Thoracic aorta (tissue), 2 donors: ENCODE measurements at regions not wholly inside any gene's neighbourhood (a gene's known extent, or its start where the extent isn't known, plus 50 kb on each side); places are given as distances from the start of the nearest gene placed in this dataset.
"Not testable (repeated sequence)": the region's sequence is repeated elsewhere in the genome, so short reads cannot be mapped to it uniquely, and the experiment has no call there.

Source experiments
- ATAC-seq: fragments of 150-250 bp; one replicate; pipeline ENCODE4 v1.8.0; 2017; ENCODE audit warnings: low read depth; ENCODE audit not compliant: insufficient number of reproducible peaks, low FRiP score
- DNase-seq: peaks from one replicate; pipeline ENCODE4 v3.0.0-alpha.2; 2020; ENCODE audit warnings: low spot score
- H3K27ac ChIP-seq, 2 donors: fragments of 200-600 bp; sonication (generic); 1 replicate in 1 of 2; 2 replicates in 1 of 2; pipeline ENCODE4 v1.5.1; 2016; ENCODE audit warnings: mild to moderate bottlenecking in 2 of 2, moderate library complexity in 2 of 2
- H3K27me3 ChIP-seq: fragments of 200-600 bp; sonication (generic); replicated peaks from 2 replicates; pipeline ENCODE4 v1.6.0; 2016; ENCODE audit warnings: mild to moderate bottlenecking; ENCODE audit not compliant: insufficient read depth
- H3K36me3 ChIP-seq: fragments of 200-600 bp; sonication (generic); one replicate; pipeline ENCODE4 v1.5.1; 2016
- H3K4me1 ChIP-seq, 2 donors: fragments of 200-600 bp; sonication (generic); 1 replicate in 1 of 2; 2 replicates in 1 of 2; pipeline versions ENCODE4 v1.5.1 to v1.6.0; 2016; ENCODE audit warnings: low read depth in 2 of 2, mild to moderate bottlenecking in 1 of 2; ENCODE audit not compliant: control insufficient read depth in 1 of 2
- H3K4me3 ChIP-seq: fragments of 200-600 bp; sonication (generic); 2 replicates; pipeline ENCODE4 v1.5.1; 2016; ENCODE audit warnings: mild to moderate bottlenecking
- H3K9me3 ChIP-seq: fragments of 200-600 bp; sonication (generic); 2 replicates; pipeline ENCODE4 v1.5.1; 2016
- TF ChIP-seq, protein P1 (sequence below): fragments of 200-600 bp; sonication (generic); IDR thresholded peaks from one replicate; pipeline ENCODE4 v1.5.1; 2019; ENCODE audit warnings: antibody characterized with exemption

DNA sequence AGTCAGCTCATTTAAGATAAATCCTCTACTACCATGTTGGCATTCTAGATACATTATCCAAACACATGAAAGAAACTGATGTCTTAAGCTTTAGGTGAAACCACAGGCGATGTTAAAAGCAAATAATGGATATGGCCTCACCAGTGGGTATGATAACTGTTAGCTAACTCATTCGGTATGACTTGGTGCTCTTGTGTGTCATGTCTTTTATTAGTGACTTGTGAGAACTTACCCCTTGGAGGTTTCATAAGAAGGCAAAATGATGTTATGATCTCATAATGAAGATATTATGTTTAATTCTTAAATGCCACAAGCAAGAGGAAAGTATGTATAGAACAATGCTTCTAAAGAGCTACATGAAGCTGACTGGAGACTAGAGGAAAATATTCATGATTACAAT is 1227.0 kb downstream of the EFNA5 start:
- no peak overlapping the region for H3K4me3 ChIP-seq
- H3K4me1 ChIP-seq: no peaks in the 10 kb centered on the region
- TF ChIP-seq, protein P1, sequence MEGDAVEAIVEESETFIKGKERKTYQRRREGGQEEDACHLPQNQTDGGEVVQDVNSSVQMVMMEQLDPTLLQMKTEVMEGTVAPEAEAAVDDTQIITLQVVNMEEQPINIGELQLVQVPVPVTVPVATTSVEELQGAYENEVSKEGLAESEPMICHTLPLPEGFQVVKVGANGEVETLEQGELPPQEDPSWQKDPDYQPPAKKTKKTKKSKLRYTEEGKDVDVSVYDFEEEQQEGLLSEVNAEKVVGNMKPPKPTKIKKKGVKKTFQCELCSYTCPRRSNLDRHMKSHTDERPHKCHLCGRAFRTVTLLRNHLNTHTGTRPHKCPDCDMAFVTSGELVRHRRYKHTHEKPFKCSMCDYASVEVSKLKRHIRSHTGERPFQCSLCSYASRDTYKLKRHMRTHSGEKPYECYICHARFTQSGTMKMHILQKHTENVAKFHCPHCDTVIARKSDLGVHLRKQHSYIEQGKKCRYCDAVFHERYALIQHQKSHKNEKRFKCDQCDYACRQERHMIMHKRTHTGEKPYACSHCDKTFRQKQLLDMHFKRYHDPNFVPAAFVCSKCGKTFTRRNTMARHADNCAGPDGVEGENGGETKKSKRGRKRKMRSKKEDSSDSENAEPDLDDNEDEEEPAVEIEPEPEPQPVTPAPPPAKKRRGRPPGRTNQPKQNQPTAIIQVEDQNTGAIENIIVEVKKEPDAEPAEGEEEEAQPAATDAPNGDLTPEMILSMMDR: no peak
- no peaks in the 10 kb centered on the region for H3K27me3 ChIP-seq
- no peak overlapping the region for H3K27ac ChIP-seq
- no peaks in the 10 kb centered on the region for H3K36me3 ChIP-seq
- DNase-seq (no peak), ATAC-seq (no peak)
- no peaks in the 10 kb centered on the region for H3K9me3 ChIP-seq

DNA sequence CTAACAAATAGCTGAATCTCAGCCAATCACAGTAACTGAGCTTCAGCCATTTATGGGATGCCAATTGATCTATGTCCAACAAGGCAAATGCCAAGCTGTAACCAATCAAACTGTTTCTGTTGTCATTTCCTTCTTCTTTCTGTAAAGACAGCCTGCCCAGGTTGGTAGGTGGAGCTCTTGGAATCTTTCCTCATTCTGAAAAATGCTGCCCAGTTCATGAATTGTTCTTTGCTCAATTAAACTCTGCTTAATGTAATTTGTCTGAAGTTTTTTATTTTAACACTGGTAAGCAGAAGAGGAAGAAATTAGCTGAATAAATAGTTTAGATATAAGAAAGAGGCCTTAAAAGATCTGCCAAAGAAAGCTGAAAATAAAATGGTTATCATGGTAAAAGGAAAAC is 1235.6 kb downstream of the EFNA5 start:
- Histone ChIP-seq H3K9me3 (no peaks in the 10 kb centered on the region), H3K4me3 (no peak overlapping the region), H3K27ac (no peak overlapping the region), H3K4me1 (no peaks in the 10 kb centered on the region), H3K27me3 (no peaks in the 10 kb centered on the region), H3K36me3 (no peaks in the 10 kb centered on the region)
- TF ChIP-seq, protein P1: no peak
- no peak for ATAC-seq
- DNase-seq: no peak

DNA sequence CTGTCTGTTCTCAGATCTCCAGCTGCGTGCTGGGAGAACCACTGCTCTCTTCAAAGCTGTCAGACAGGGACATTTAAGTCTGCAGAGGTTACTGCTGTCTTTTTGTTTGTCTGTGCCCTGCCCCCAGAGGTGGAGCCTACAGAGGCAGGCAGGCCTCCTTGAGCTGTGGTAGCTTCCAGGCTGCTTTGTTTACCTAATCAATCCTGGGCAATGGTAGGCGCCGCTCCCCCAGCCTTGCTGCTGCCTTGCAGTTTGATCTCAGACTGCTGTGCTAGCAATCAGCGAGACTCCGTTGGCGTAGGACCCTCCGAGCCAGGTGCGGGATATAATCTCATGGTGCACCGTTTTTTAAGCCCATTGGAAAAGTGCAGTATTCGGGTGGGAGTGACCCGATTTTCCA is 1240.0 kb downstream of the EFNA5 start:
- DNase-seq, H3K36me3 ChIP-seq, H3K27me3 ChIP-seq, H3K4me1 ChIP-seq, H3K9me3 ChIP-seq, H3K4me3 ChIP-seq, H3K27ac ChIP-seq, ATAC-seq: not testable (repeated sequence)

DNA sequence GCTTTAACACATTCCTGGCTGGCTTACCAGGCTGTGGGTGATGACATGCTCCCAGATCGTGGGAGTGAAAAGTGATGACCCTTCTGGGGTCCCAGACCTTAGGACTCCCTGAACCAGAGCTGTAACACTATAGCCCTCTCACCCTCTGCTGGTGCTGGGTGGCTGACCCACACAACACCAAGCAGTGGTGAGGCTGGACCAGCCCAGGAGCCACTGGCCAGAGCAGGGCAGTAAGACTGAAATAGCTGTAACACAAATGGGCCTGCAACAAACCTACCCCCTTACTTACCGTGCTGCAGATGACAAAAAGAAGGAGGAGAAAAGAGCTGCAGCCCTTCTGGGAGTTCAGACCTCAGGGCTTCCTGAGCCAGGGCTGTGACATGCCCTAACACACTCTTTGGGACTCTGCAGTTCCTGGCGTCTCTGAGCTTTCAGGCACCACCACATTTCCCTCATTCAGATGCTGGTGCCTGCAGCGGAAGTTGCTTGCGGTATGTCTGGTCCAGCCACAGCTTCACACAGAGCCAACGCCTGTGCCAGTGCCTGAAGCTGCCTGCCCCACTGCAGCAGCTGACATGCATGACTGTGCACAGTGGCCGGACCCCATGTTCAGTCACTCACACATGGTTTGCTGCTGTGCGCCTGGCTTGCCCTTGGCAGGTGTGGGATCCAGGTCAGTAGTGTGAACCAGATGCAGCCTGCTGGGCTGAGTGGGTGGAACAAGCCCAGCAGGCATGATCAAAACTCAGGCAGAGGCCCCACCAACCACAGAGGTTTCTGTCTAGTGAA is 1247.4 kb downstream of the EFNA5 start:
- H3K9me3 ChIP-seq: no peaks in the 10 kb centered on the region
- no peaks in the 10 kb centered on the region for H3K36me3 ChIP-seq
- H3K27me3 ChIP-seq: no peaks in the 10 kb centered on the region
- DNase-seq (no peak), ATAC-seq (no peak)
- H3K4me3 ChIP-seq: no peak overlapping the region
- TF ChIP-seq, protein P1: no peak
- H3K27ac ChIP-seq: no peak overlapping the region
- H3K4me1 ChIP-seq: no peaks in the 10 kb centered on the region

DNA sequence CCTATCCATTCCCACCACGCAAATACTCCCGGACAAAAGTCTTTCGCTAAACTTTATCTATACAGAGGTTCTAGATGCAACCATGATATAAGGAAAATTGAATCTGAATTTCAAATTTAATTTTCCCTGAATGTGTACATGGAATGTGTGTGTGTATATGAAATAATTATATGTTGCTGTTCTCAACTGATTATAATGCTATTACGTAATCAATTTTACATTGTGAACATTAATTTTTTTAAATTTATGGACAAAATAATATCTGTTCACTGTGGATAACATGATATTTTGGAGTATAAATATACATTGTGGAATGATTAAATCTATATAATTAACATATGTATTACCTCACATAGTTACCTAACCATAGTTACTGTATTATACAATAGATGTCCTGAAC is 1250.6 kb downstream of the EFNA5 start:
- H3K27ac ChIP-seq: no peak overlapping the region
- H3K9me3 ChIP-seq: no peaks in the 10 kb centered on the region
- no peaks in the 10 kb centered on the region for H3K4me1 ChIP-seq
- no peaks in the 10 kb centered on the region for H3K27me3 ChIP-seq
- DNase-seq: no peak
- H3K4me3 ChIP-seq: no peak overlapping the region
- no peak for ATAC-seq
- H3K36me3 ChIP-seq: no peaks in the 10 kb centered on the region
- TF ChIP-seq, protein P1: no peak

DNA sequence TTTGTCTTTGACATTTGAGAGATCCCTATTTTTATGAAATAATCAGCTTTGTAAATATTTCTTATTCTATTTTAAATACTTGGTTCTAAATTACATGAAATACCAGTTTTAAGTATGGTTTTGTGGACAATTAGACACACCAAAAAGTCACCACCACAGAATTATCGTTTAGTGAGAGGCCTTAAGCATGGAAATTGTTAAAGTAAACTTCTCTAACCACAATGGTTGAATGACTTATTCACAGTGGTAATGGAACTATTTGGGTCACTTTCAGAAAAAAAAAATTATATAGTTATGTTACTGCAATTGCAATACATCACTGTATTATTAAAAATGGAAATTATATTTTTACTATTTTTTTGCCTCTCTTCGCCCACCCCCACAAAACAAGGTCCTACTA is 1252.5 kb downstream of the EFNA5 start:
- Histone ChIP-seq H3K27ac (no peak overlapping the region), H3K9me3 (no peaks in the 10 kb centered on the region), H3K4me1 (no peaks in the 10 kb centered on the region), H3K36me3 (no peaks in the 10 kb centered on the region), H3K4me3 (no peak overlapping the region), H3K27me3 (no peaks in the 10 kb centered on the region)
- ATAC-seq: no peak
- DNase-seq: no peak
- TF ChIP-seq, protein P1: no peak
